GM12878 (cell line): ENCODE measurements at regions not wholly inside any gene's neighbourhood (a gene's known extent, or its start where the extent isn't known, plus 50 kb on each side); places are given as distances from the start of the nearest gene placed in this dataset.

Source experiments
- ATAC-seq: fragments of 200-7000 bp; cut with Tn5 transposase; 3 replicates; pipeline ENCODE4 v1.9.1; 2020; ENCODE audit warnings: mild to moderate bottlenecking, moderate library complexity
- BruUV-seq: library from RNA; stranded (reverse); fragments of 400-500 nt; replicated peaks from 2 replicates; lab custom pipeline; 2021; lab: Mats Ljungman, UMichigan
- CTCF ChIA-PET: fragments of 300-600 bp; sonication (Branson Sonifier 250); formaldehyde crosslinking; extraction: SDS; loops from one replicate; lab custom pipeline; 2021; ENCODE audit warnings: inconsistent platforms; lab: Yijun Ruan, JAX
- POLR2A ChIA-PET: fragments of 350-600 bp; formaldehyde crosslinking; extraction: SDS; loops from one replicate; lab custom pipeline; 2021; ENCODE audit warnings: inconsistent platforms; lab: Charles Lee
- RAD21 ChIA-PET: fragments of 300-600 bp; sonication (Branson Sonifier 250); formaldehyde crosslinking; loops from one replicate; lab custom pipeline; 2023; ENCODE audit warnings: antibody characterized with exemption; ENCODE audit not compliant: unreplicated experiment; lab: Charles Lee
- SMC1A ChIA-PET: fragments of 300-600 bp; sonication (Branson Sonifier 250); formaldehyde crosslinking; loops from one replicate; lab custom pipeline; 2023; ENCODE audit not compliant: unreplicated experiment, uncharacterized antibody; lab: Charles Lee
- DNase-seq: peaks from one replicate; pipeline ENCODE4 v3.0.0-alpha.2; 2011; ENCODE audit warnings: low read depth, low spot score
- FAIRE-seq: peaks from 3 replicates; lab custom pipeline; 2011; peaks lifted over from hg19 to GRCh38; lab: Jason Lieb, UNC
- H2AFZ ChIP-seq: 2 replicates; pipeline ENCODE4 v1.6.0; 2011; ENCODE audit warnings: low read depth, low read length, control low read depth; ENCODE audit not compliant: control insufficient read depth
- H3K27ac ChIP-seq: 2 replicates; pipeline ENCODE4 v1.5.1; 2011; ENCODE audit warnings: control low read depth; ENCODE audit not compliant: control insufficient read depth, insufficient read depth
- H3K27me3 ChIP-seq, 2 experiments: replicated peaks in 1 of 2; 2 replicates each; pipeline versions ENCODE4 v1.6.0 to v1.6.1; 2011; ENCODE audit warnings: low read length in 1 of 2; ENCODE audit not compliant: control insufficient read depth in 2 of 2, insufficient read depth in 2 of 2
- H3K36me3 ChIP-seq, 2 experiments: 2 replicates each; pipeline ENCODE4 v1.5.1; 2011; ENCODE audit warnings: low read length in 1 of 2; ENCODE audit not compliant: control insufficient read depth in 2 of 2, insufficient read depth in 2 of 2
- H3K4me1 ChIP-seq: 2 replicates; pipeline ENCODE4 v1.6.1; 2011; ENCODE audit warnings: mild to moderate bottlenecking, low read length, moderate library complexity, mixed read lengths; ENCODE audit not compliant: control insufficient read depth, insufficient read depth
- H3K4me2 ChIP-seq: 2 replicates; pipeline ENCODE4 v1.6.0; 2011; ENCODE audit warnings: control low read depth; ENCODE audit not compliant: control insufficient read depth, insufficient read depth
- H3K4me3 ChIP-seq: fragments of 200-600 bp; sonication (generic); 2 replicates; pipeline ENCODE4 v1.5.1; 2016
- H3K79me2 ChIP-seq: 2 replicates; pipeline ENCODE4 v1.6.0; 2011; ENCODE audit warnings: low read length; ENCODE audit not compliant: control insufficient read depth, insufficient read depth
- H3K9ac ChIP-seq: 2 replicates; pipeline ENCODE4 v1.8.0; 2011; ENCODE audit warnings: low read length, control low read depth, mixed read lengths; ENCODE audit not compliant: control insufficient read depth, insufficient read depth
- H3K9me3 ChIP-seq: replicated peaks from 3 replicates; pipeline ENCODE4 v1.5.1; 2011; ENCODE audit warnings: mild to moderate bottlenecking, low read length; ENCODE audit not compliant: control insufficient read depth, insufficient read depth
- H4K20me1 ChIP-seq: 2 replicates; pipeline ENCODE4 v1.6.0; 2011; ENCODE audit not compliant: control insufficient read depth, insufficient read depth
- ASH2L ChIP-seq: fragments of 300-600, 200-600 bp; sonication (generic); IDR thresholded peaks from 2 replicates; pipeline ENCODE4 v1.6.1; 2017; ENCODE audit warnings: low read depth, mild to moderate bottlenecking, borderline replicate concordance
- BHLHE40 ChIP-seq, 2 experiments: fragments of 450-650 bp in 1 of 2; IDR thresholded peaks; 2 replicates each; pipeline ENCODE4 v1.6.1; 2011 to 2017; ENCODE audit warnings: low read depth in 2 of 2, borderline replicate concordance in 1 of 2, improper control_type of control experiment in 1 of 2, low read length in 1 of 2, mild to moderate bottlenecking in 1 of 2
- BRCA1 ChIP-seq: IDR thresholded peaks from 2 replicates; pipeline ENCODE4 v1.6.1; 2011; ENCODE audit warnings: low read depth, low read length, improper control_type of control experiment
- CHD1 ChIP-seq: IDR thresholded peaks from 2 replicates; pipeline ENCODE4 v1.6.1; 2012; ENCODE audit warnings: low read depth, low read length, improper control_type of control experiment
- CREB1 ChIP-seq: IDR thresholded peaks from 2 replicates; pipeline ENCODE4 v1.6.1; 2012; ENCODE audit warnings: low read depth, mild to moderate bottlenecking, inconsistent platforms
- EP300 ChIP-seq, 2 experiments: fragments of 150-350 bp in 1 of 2; IDR thresholded peaks; 2 replicates each; pipeline ENCODE4 v1.6.1; 2011 to 2012; ENCODE audit warnings: low read depth in 2 of 2, low read length in 2 of 2, borderline replicate concordance in 1 of 2, improper control_type of control experiment in 1 of 2, inconsistent platforms in 1 of 2; ENCODE audit not compliant: control insufficient read depth in 1 of 2
- EZH2 ChIP-seq: IDR thresholded peaks from 2 replicates; pipeline ENCODE4 v1.6.1; 2012; ENCODE audit warnings: low read depth, mild to moderate bottlenecking, control low read depth, inconsistent platforms, low read length, borderline replicate concordance; ENCODE audit not compliant: control insufficient read depth
- FOXK2 ChIP-seq: fragments of 450-650 bp; IDR thresholded peaks from 2 replicates; pipeline ENCODE4 v1.6.1; 2017; ENCODE audit warnings: mild to moderate bottlenecking, moderate library complexity
- FOXM1 ChIP-seq: IDR thresholded peaks from 2 replicates; pipeline ENCODE4 v1.6.1; 2012; ENCODE audit warnings: low read depth, mild to moderate bottlenecking, inconsistent platforms, low read length, moderate library complexity
- MEF2A ChIP-seq: IDR thresholded peaks from 2 replicates; pipeline ENCODE4 v1.6.1; 2011; ENCODE audit warnings: low read depth, mild to moderate bottlenecking, low read length, moderate library complexity; ENCODE audit not compliant: insufficient read depth
- NBN ChIP-seq: fragments of 450-650 bp; IDR thresholded peaks from 2 replicates; pipeline ENCODE4 v1.6.1; 2016
- NR2F1 ChIP-seq: fragments of 450-650 bp; conservative IDR thresholded peaks from 2 replicates; pipeline ENCODE4 v1.6.1; 2017; ENCODE audit warnings: mild to moderate bottlenecking
- PAX5 ChIP-seq: IDR thresholded peaks from 2 replicates; pipeline ENCODE4 v1.6.1; 2011; ENCODE audit warnings: low read depth, low read length, borderline replicate concordance
- PAX8 ChIP-seq: fragments of 450-650 bp; IDR thresholded peaks from 2 replicates; pipeline ENCODE4 v1.6.1; 2017; ENCODE audit warnings: mild to moderate bottlenecking, moderate library complexity
- SMARCA5 ChIP-seq: fragments of 450-650 bp; IDR thresholded peaks from 2 replicates; pipeline ENCODE4 v1.6.1; 2017; ENCODE audit warnings: mild to moderate bottlenecking
- ZNF217 ChIP-seq: fragments of 450-650 bp; IDR thresholded peaks from 2 replicates; pipeline ENCODE4 v1.6.1; 2017; ENCODE audit warnings: antibody characterized with exemption, mild to moderate bottlenecking
- ZZZ3 ChIP-seq: IDR thresholded peaks from 2 replicates; pipeline ENCODE4 v1.6.1; 2011; ENCODE audit warnings: low read depth; ENCODE audit not compliant: control insufficient read depth, insufficient read length
- WGBS: methylation state at CpG from one replicate; pipeline ENCODE4 v1.1.6; 2016; ENCODE audit warnings: low lambda C conversion rate; ENCODE audit not compliant: insufficient replicate concordance, insufficient coverage; ENCODE audit errors: missing lambda C conversion rate; 5-methylcytosine and 5-hydroxymethylcytosine counted together
- in situ Hi-C: fragments of 300-500 bp; cut with MboI; formaldehyde crosslinking; loops from 9 replicates; pipeline ENCODE4 v1.14.3; 2018; ENCODE audit warnings: mixed read lengths
- intact Hi-C: fragments of 100-400 bp; cut with micrococcal nuclease; formaldehyde crosslinking; loops from one replicate; pipeline ENCODE4 v1.14.2; 2022; ENCODE audit not compliant: unreplicated experiment
- TF ChIP-seq, protein P1 (sequence below), 3 experiments: IDR thresholded peaks in 2 of 3; conservative IDR thresholded peaks in 1 of 3; 2 replicates each; pipeline ENCODE4 v1.5.1; 2011; ENCODE audit warnings: low read depth in 3 of 3, low read length in 3 of 3, mild to moderate bottlenecking in 3 of 3, control low read depth in 2 of 3, moderate library complexity in 2 of 3, inconsistent platforms in 1 of 3, mixed read lengths in 1 of 3; ENCODE audit not compliant: control insufficient read depth in 2 of 3, insufficient read depth in 1 of 3; ENCODE audit errors: extremely low read depth in 1 of 3
- TF ChIP-seq, protein P2 (sequence below): fragments of 150-350 bp; IDR thresholded peaks from 2 replicates; pipeline ENCODE4 v1.6.1; 2016; ENCODE audit warnings: low read depth, low read length

DNA sequence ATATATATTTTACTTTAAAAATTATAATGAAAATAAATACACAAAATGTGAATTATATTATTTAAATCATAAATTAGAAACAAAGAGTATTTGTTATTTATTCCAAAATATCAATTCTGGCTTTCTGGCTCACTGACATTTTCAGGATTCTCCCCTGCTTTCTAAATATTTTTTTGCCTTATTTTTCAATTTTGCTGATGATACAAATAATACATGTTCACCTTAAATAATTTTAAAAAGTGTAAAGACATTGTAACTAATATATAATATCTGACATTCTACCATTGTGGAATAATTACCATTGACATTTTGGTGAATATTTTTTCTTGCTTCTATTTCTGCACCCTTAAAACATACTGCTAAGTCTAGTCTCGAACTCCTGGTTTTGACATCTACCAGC, 325.9 kb upstream of the CBLB start:
- no peak overlapping the region for H3K4me3 ChIP-seq
- H3K9ac ChIP-seq: no peak overlapping the region
- no peaks in the 10 kb centered on the region for H3K36me3 ChIP-seq
- ChIA-PET CTCF (interaction anchor here (1.3 kb wide), 1 partner anchor 13 kb away, joined by 4 read pairs; no protein-coding TSS in a partner anchor), SMC1A (interaction anchor here (1.1 to 1.4 kb wide), 3 partner anchors 9 to 17 kb away, joined by 3 to 4 read pairs (median 4); no protein-coding TSS in a partner anchor), RAD21 (no interaction called here), POLR2A (no interaction called here)
- 91% methylated on average over 1 of the region's 1 CpG for WGBS
- in situ Hi-C loops: no loop called here
- FAIRE-seq (no peak), ATAC-seq (no peak), DNase-seq (no peak)
- no peaks in the 10 kb centered on the region for H4K20me1 ChIP-seq
- H3K27ac ChIP-seq: no peak overlapping the region
- H3K79me2 ChIP-seq: no peaks in the 10 kb centered on the region
- H3K4me1 ChIP-seq: no peaks in the 10 kb centered on the region
- BruUV-seq: no TSS peak
- H3K9me3 ChIP-seq: no peaks in the 10 kb centered on the region; the same call in none of the 3 replicates
- H2AFZ ChIP-seq: no peak overlapping the region
- H3K27me3 ChIP-seq: no peaks in the 10 kb centered on the region
- no peak overlapping the region for H3K4me2 ChIP-seq
- TF ChIP-seq EZH2 (no peak), MEF2A (no peak), ZZZ3 (no peak), ZNF217 (no peak), BRCA1 (no peak), PAX5 (no peak), BHLHE40 (IDR thresholded peaks at IDR 0.05; ENCODE audit: borderline replicate concordance in 1 of 2, low read depth in 2 of 2, low read length in 1 of 2) (no peak), CREB1 (no peak), PAX8 (no peak), FOXM1 (no peak), NBN (no peak), EP300 (IDR thresholded peaks at IDR 0.05; ENCODE audit: borderline replicate concordance in 1 of 2, control insufficient read depth in 1 of 2, low read depth in 2 of 2, low read length in 2 of 2) (no peak), SMARCA5 (no peak), ASH2L (no peak), CHD1 (no peak), FOXK2 (no peak), NR2F1 (no peak)
- TF ChIP-seq, protein P1, sequence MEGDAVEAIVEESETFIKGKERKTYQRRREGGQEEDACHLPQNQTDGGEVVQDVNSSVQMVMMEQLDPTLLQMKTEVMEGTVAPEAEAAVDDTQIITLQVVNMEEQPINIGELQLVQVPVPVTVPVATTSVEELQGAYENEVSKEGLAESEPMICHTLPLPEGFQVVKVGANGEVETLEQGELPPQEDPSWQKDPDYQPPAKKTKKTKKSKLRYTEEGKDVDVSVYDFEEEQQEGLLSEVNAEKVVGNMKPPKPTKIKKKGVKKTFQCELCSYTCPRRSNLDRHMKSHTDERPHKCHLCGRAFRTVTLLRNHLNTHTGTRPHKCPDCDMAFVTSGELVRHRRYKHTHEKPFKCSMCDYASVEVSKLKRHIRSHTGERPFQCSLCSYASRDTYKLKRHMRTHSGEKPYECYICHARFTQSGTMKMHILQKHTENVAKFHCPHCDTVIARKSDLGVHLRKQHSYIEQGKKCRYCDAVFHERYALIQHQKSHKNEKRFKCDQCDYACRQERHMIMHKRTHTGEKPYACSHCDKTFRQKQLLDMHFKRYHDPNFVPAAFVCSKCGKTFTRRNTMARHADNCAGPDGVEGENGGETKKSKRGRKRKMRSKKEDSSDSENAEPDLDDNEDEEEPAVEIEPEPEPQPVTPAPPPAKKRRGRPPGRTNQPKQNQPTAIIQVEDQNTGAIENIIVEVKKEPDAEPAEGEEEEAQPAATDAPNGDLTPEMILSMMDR (IDR thresholded peaks at IDR 0.05 in 2 of 3, conservative IDR thresholded peaks at IDR 0.05 in 1 of 3; ENCODE audit: control insufficient read depth in 2 of 3, extremely low read depth in 1 of 3, insufficient read depth in 1 of 3, low read depth in 3 of 3, low read length in 3 of 3): no peak
- TF ChIP-seq, protein P2, sequence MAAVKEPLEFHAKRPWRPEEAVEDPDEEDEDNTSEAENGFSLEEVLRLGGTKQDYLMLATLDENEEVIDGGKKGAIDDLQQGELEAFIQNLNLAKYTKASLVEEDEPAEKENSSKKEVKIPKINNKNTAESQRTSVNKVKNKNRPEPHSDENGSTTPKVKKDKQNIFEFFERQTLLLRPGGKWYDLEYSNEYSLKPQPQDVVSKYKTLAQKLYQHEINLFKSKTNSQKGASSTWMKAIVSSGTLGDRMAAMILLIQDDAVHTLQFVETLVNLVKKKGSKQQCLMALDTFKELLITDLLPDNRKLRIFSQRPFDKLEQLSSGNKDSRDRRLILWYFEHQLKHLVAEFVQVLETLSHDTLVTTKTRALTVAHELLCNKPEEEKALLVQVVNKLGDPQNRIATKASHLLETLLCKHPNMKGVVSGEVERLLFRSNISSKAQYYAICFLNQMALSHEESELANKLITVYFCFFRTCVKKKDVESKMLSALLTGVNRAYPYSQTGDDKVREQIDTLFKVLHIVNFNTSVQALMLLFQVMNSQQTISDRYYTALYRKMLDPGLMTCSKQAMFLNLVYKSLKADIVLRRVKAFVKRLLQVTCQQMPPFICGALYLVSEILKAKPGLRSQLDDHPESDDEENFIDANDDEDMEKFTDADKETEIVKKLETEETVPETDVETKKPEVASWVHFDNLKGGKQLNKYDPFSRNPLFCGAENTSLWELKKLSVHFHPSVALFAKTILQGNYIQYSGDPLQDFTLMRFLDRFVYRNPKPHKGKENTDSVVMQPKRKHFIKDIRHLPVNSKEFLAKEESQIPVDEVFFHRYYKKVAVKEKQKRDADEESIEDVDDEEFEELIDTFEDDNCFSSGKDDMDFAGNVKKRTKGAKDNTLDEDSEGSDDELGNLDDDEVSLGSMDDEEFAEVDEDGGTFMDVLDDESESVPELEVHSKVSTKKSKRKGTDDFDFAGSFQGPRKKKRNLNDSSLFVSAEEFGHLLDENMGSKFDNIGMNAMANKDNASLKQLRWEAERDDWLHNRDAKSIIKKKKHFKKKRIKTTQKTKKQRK: no peak
- TF ChIP-seq, all 136 proteins: peak for 0
- intact Hi-C loops: no loop called here
